Parathyroid adenoma (tissue), 2 donors: ENCODE measurements at regions not wholly inside any gene's neighbourhood (a gene's known extent, or its start where the extent isn't known, plus 50 kb on each side); places are given as distances from the start of the nearest gene placed in this dataset.

Experiments
- H2AFZ ChIP-seq: fragments of 300-600 bp; sonication (generic); one replicate; pipeline ENCODE4 v1.7.0; 2017; ENCODE audit warnings: antibody characterized with exemption, mild to moderate bottlenecking
- H3K27ac ChIP-seq: fragments of 300-600 bp; sonication (generic); one replicate; pipeline ENCODE4 v1.7.0; 2017
- H3K27me3 ChIP-seq: fragments of 300-600 bp; sonication (generic); one replicate; pipeline ENCODE4 v1.7.0; 2017; ENCODE audit warnings: low read length; ENCODE audit not compliant: control insufficient read depth, insufficient read depth
- H3K36me3 ChIP-seq: fragments of 300-600 bp; sonication (generic); one replicate; pipeline ENCODE4 v1.7.0; 2017; ENCODE audit warnings: low read length; ENCODE audit not compliant: control insufficient read depth, insufficient read depth
- H3K4me1 ChIP-seq: fragments of 300-600 bp; sonication (generic); one replicate; pipeline ENCODE4 v1.7.0; 2017; ENCODE audit warnings: control low read depth
- H3K4me2 ChIP-seq: fragments of 300-600 bp; sonication (generic); one replicate; pipeline ENCODE4 v1.7.0; 2017; ENCODE audit warnings: low read length
- H3K4me3 ChIP-seq: fragments of 300-600 bp; sonication (generic); one replicate; pipeline ENCODE4 v1.7.0; 2017; ENCODE audit warnings: low read depth, low read length
- H3K79me2 ChIP-seq: fragments of 300-600 bp; sonication (generic); one replicate; pipeline ENCODE4 v1.7.0; 2017; ENCODE audit warnings: control low read depth
- H3K9ac ChIP-seq: fragments of 300-600 bp; sonication (generic); one replicate; pipeline ENCODE4 v1.7.0; 2017; ENCODE audit warnings: mild to moderate bottlenecking
- H3K9me3 ChIP-seq: fragments of 300-600 bp; sonication (generic); one replicate; pipeline ENCODE4 v1.7.0; 2017; ENCODE audit warnings: low read length; ENCODE audit not compliant: control insufficient read depth
- TF ChIP-seq, protein P1 (sequence below): fragments of 300-600 bp; sonication (generic); IDR thresholded peaks from one replicate; pipeline ENCODE4 v1.7.0; 2017; ENCODE audit warnings: antibody characterized with exemption, mild to moderate bottlenecking
- donor health status: primary hyperparathyroidism.

DNA sequence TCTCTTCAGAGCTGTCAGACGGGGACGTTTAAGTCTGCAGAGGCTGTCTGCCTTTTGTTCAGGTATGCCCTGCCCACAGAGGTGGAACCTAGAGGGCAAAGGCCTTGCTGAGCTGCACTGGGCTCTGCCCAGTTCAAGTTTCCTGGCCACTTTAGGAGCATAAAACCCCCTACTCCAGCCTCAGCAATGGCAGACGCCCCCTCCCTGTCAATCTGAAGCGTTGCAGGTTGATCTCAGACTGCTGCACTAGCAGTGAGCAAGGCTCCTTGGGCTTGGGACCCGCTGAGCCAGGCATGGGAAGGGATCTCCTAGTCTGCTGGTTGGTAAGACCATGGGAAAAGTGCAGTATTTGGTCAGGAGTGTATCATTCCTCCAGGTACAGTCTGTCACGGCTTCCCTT is 66.6 kb upstream of the TP53I11 start:
- Histone ChIP-seq H3K27me3 (no peaks in the 10 kb centered on the region), H3K27ac (no peak overlapping the region), H3K79me2 (no peaks in the 10 kb centered on the region), H2AFZ (no peak overlapping the region), H3K4me2 (no peak overlapping the region), H3K9me3 (no peaks in the 10 kb centered on the region), H3K4me1 (no peaks in the 10 kb centered on the region), H3K36me3 (no peaks in the 10 kb centered on the region), H3K9ac (no peak overlapping the region), H3K4me3 (no peak overlapping the region)
- TF ChIP-seq, protein P1, sequence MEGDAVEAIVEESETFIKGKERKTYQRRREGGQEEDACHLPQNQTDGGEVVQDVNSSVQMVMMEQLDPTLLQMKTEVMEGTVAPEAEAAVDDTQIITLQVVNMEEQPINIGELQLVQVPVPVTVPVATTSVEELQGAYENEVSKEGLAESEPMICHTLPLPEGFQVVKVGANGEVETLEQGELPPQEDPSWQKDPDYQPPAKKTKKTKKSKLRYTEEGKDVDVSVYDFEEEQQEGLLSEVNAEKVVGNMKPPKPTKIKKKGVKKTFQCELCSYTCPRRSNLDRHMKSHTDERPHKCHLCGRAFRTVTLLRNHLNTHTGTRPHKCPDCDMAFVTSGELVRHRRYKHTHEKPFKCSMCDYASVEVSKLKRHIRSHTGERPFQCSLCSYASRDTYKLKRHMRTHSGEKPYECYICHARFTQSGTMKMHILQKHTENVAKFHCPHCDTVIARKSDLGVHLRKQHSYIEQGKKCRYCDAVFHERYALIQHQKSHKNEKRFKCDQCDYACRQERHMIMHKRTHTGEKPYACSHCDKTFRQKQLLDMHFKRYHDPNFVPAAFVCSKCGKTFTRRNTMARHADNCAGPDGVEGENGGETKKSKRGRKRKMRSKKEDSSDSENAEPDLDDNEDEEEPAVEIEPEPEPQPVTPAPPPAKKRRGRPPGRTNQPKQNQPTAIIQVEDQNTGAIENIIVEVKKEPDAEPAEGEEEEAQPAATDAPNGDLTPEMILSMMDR: no peak

DNA sequence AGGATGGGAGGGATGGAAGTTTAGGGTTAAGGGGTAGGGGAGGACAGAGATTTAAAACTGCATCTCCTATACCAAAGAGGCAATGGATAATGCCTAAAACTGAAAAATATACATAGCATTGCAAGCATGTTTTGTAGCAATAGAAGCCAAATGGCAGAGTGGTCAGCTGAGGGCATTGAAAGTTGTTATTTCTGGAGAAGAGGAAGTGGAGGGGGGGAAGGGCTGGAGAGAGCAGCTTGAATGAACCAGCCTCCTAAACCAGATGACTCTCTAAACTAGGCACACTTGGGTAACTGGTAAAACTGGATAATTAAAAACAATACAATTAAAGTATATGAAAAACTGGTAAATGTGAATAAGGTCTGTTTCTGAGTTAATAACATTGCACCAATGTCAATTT is 70.3 kb upstream of the TP53I11 start:
- Histone ChIP-seq H3K9me3 (no peaks in the 10 kb centered on the region), H3K27ac (no peak overlapping the region), H3K4me3 (no peak overlapping the region), H2AFZ (no peak overlapping the region), H3K79me2 (no peaks in the 10 kb centered on the region), H3K4me2 (no peak overlapping the region), H3K36me3 (no peaks in the 10 kb centered on the region), H3K9ac (no peak overlapping the region), H3K27me3 (no peaks in the 10 kb centered on the region), H3K4me1 (no peaks in the 10 kb centered on the region)
- TF ChIP-seq, protein P1: no peak

DNA sequence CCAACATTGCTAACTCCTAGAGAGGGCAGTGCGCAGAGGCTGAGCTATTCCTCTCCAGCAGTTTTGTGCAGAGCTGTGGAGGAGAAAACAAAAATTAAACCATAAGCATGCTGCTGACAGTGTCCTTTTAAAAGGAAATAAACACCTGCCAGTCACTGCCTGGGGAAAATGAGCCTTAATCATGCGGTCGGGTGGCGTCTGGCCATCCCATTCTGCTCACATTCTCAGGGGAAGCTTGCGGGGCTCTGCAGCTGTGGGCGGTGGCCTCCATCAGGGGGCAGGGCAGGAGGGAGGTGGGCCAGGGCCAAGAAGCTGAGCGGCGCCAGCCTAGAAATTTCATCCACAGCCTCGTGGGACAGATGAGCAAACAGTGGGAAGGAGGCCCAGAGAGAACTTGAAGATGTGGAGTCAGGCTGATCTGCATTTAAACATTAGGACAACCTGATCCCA is 71.0 kb upstream of the TP53I11 start:
- Histone ChIP-seq H3K9ac (no peak overlapping the region), H3K27me3 (no peaks in the 10 kb centered on the region), H3K4me1 (no peaks in the 10 kb centered on the region), H2AFZ (no peak overlapping the region), H3K4me3 (no peak overlapping the region), H3K79me2 (no peaks in the 10 kb centered on the region), H3K4me2 (no peak overlapping the region), H3K36me3 (no peaks in the 10 kb centered on the region), H3K27ac (peak overlapping the region; percentile 32), H3K9me3 (no peaks in the 10 kb centered on the region)
- TF ChIP-seq, protein P1: no peak

DNA sequence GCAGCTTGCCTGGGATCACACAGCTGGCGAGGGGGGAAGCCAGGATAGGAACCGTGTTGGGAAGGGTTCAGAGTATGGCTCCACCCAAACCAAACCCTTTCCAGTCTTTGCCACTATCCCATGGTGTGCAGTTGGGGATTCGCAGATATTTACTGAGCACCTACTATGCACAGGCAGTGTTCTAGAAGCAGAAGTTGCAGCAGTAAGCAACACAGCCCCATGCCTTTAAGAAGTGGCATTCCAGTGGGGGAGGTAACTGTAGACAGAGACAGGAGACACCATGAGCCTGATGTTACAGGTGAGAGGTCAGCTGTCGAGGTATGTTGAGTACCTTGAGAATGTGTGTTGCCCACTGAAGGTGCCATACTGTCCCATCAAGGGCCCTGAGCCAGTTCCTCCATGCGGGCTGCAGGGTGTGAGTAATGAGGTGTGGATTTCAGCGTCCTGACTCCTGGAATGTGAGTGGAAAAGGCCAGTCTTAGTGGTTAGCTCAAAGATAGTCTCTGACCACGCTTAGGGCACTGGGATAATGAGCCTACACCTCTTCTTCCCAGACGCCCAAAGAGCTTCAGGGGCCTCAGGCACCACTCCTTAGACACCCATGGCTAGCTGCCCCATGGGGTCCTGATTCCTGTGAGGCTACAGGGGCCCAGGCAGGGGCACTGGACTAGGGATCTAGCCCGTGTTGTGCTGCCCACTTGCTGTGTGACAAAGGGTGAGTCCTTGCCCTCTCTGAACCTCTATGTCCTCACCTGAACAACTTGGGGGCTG is 71.8 kb upstream of the TP53I11 start:
- Histone ChIP-seq H3K4me1 (no peaks in the 10 kb centered on the region), H3K4me3 (no peak overlapping the region), H3K36me3 (no peaks in the 10 kb centered on the region), H3K9ac (no peak overlapping the region), H3K27me3 (no peaks in the 10 kb centered on the region), H3K27ac (peak overlapping the region; percentile 32), H3K4me2 (no peak overlapping the region), H3K79me2 (no peaks in the 10 kb centered on the region), H3K9me3 (no peaks in the 10 kb centered on the region), H2AFZ (no peak overlapping the region)
- TF ChIP-seq, protein P1: no peak

DNA sequence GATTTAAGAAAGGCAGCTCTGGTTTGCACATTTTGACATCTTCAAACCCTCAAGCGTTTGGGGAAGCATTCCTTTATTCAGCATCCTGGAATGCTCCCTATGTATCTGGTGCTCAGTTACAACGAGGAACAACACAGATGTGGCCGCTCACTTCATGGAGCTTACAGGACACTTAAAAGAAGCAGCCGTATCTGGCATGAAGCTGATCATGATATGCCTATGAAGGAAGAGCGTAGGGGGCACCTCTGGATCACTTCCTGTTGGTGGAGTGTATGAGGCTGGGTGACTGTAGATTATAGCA is 72.3 kb upstream of the TP53I11 start:
- no peaks in the 10 kb centered on the region for H3K4me1 ChIP-seq
- no peak overlapping the region for H3K9ac ChIP-seq
- no peak overlapping the region for H2AFZ ChIP-seq
- no peaks in the 10 kb centered on the region for H3K36me3 ChIP-seq
- TF ChIP-seq, protein P1: no peak
- no peak overlapping the region for H3K4me2 ChIP-seq
- no peaks in the 10 kb centered on the region for H3K9me3 ChIP-seq
- no peaks in the 10 kb centered on the region for H3K79me2 ChIP-seq
- no peaks in the 10 kb centered on the region for H3K27me3 ChIP-seq
- no peak overlapping the region for H3K27ac ChIP-seq
- H3K4me3 ChIP-seq: no peak overlapping the region
